GM12878 (cell line): ENCODE measurements at regions not wholly inside any gene's neighbourhood (a gene's known extent, or its start where the extent isn't known, plus 50 kb on each side); places are given as distances from the start of the nearest gene placed in this dataset.

Experiments used
- ATAC-seq: fragments of 200-7000 bp; cut with Tn5 transposase; 3 replicates; pipeline ENCODE4 v1.9.1; 2020; ENCODE audit warnings: mild to moderate bottlenecking, moderate library complexity
- BruUV-seq: library from RNA; stranded (reverse); fragments of 400-500 nt; replicated peaks from 2 replicates; lab custom pipeline; 2021; lab: Mats Ljungman, UMichigan
- CTCF ChIA-PET: fragments of 300-600 bp; sonication (Branson Sonifier 250); formaldehyde crosslinking; extraction: SDS; loops from one replicate; lab custom pipeline; 2021; ENCODE audit warnings: inconsistent platforms; lab: Yijun Ruan, JAX
- POLR2A ChIA-PET: fragments of 350-600 bp; formaldehyde crosslinking; extraction: SDS; loops from one replicate; lab custom pipeline; 2021; ENCODE audit warnings: inconsistent platforms; lab: Charles Lee
- RAD21 ChIA-PET: fragments of 300-600 bp; sonication (Branson Sonifier 250); formaldehyde crosslinking; loops from one replicate; lab custom pipeline; 2023; ENCODE audit warnings: antibody characterized with exemption; ENCODE audit not compliant: unreplicated experiment; lab: Charles Lee
- SMC1A ChIA-PET: fragments of 300-600 bp; sonication (Branson Sonifier 250); formaldehyde crosslinking; loops from one replicate; lab custom pipeline; 2023; ENCODE audit not compliant: unreplicated experiment, uncharacterized antibody; lab: Charles Lee
- DNase-seq: peaks from one replicate; pipeline ENCODE4 v3.0.0-alpha.2; 2011; ENCODE audit warnings: low read depth, low spot score
- FAIRE-seq: peaks from 3 replicates; lab custom pipeline; 2011; peaks lifted over from hg19 to GRCh38; lab: Jason Lieb, UNC
- H2AFZ ChIP-seq: 2 replicates; pipeline ENCODE4 v1.6.0; 2011; ENCODE audit warnings: low read depth, low read length, control low read depth; ENCODE audit not compliant: control insufficient read depth
- H3K27ac ChIP-seq: 2 replicates; pipeline ENCODE4 v1.5.1; 2011; ENCODE audit warnings: control low read depth; ENCODE audit not compliant: control insufficient read depth, insufficient read depth
- H3K27me3 ChIP-seq, 2 experiments: replicated peaks in 1 of 2; 2 replicates each; pipeline versions ENCODE4 v1.6.0 to v1.6.1; 2011; ENCODE audit warnings: low read length in 1 of 2; ENCODE audit not compliant: control insufficient read depth in 2 of 2, insufficient read depth in 2 of 2
- H3K36me3 ChIP-seq, 2 experiments: 2 replicates each; pipeline ENCODE4 v1.5.1; 2011; ENCODE audit warnings: low read length in 1 of 2; ENCODE audit not compliant: control insufficient read depth in 2 of 2, insufficient read depth in 2 of 2
- H3K4me1 ChIP-seq: 2 replicates; pipeline ENCODE4 v1.6.1; 2011; ENCODE audit warnings: mild to moderate bottlenecking, low read length, moderate library complexity, mixed read lengths; ENCODE audit not compliant: control insufficient read depth, insufficient read depth
- H3K4me2 ChIP-seq: 2 replicates; pipeline ENCODE4 v1.6.0; 2011; ENCODE audit warnings: control low read depth; ENCODE audit not compliant: control insufficient read depth, insufficient read depth
- H3K4me3 ChIP-seq: fragments of 200-600 bp; sonication (generic); 2 replicates; pipeline ENCODE4 v1.5.1; 2016
- H3K79me2 ChIP-seq: 2 replicates; pipeline ENCODE4 v1.6.0; 2011; ENCODE audit warnings: low read length; ENCODE audit not compliant: control insufficient read depth, insufficient read depth
- H3K9ac ChIP-seq: 2 replicates; pipeline ENCODE4 v1.8.0; 2011; ENCODE audit warnings: low read length, control low read depth, mixed read lengths; ENCODE audit not compliant: control insufficient read depth, insufficient read depth
- H3K9me3 ChIP-seq: replicated peaks from 3 replicates; pipeline ENCODE4 v1.5.1; 2011; ENCODE audit warnings: mild to moderate bottlenecking, low read length; ENCODE audit not compliant: control insufficient read depth, insufficient read depth
- H4K20me1 ChIP-seq: 2 replicates; pipeline ENCODE4 v1.6.0; 2011; ENCODE audit not compliant: control insufficient read depth, insufficient read depth
- EED ChIP-seq: sonication (generic); IDR thresholded peaks from 2 replicates; pipeline ENCODE4 v1.6.1; 2016; ENCODE audit warnings: antibody characterized with exemption, low read depth
- EP300 ChIP-seq, 2 experiments: fragments of 150-350 bp in 1 of 2; IDR thresholded peaks; 2 replicates each; pipeline ENCODE4 v1.6.1; 2011 to 2012; ENCODE audit warnings: low read depth in 2 of 2, low read length in 2 of 2, borderline replicate concordance in 1 of 2, improper control_type of control experiment in 1 of 2, inconsistent platforms in 1 of 2; ENCODE audit not compliant: control insufficient read depth in 1 of 2
- JUNB ChIP-seq: IDR thresholded peaks from 2 replicates; pipeline ENCODE4 v1.6.1; 2016; ENCODE audit warnings: antibody characterized with exemption, mild to moderate bottlenecking
- LARP7 ChIP-seq: fragments of 450-650 bp; IDR thresholded peaks from 2 replicates; pipeline ENCODE4 v1.6.1; 2017; ENCODE audit warnings: mild to moderate bottlenecking
- MEF2B ChIP-seq: fragments of 450-650 bp; IDR thresholded peaks from 2 replicates; pipeline ENCODE4 v1.6.1; 2018; ENCODE audit warnings: mild to moderate bottlenecking, moderate library complexity; ENCODE audit not compliant: partially characterized antibody, poor library complexity, severe bottlenecking
- NFYB ChIP-seq: IDR thresholded peaks from 2 replicates; pipeline ENCODE4 v1.6.1; 2011; ENCODE audit warnings: low read depth, mild to moderate bottlenecking, low read length, improper control_type of control experiment, moderate library complexity; ENCODE audit not compliant: insufficient read depth
- NR2F1 ChIP-seq: fragments of 450-650 bp; conservative IDR thresholded peaks from 2 replicates; pipeline ENCODE4 v1.6.1; 2017; ENCODE audit warnings: mild to moderate bottlenecking
- PKNOX1 ChIP-seq: fragments of 450-650 bp; IDR thresholded peaks from 2 replicates; pipeline ENCODE4 v1.6.1; 2016; ENCODE audit warnings: mild to moderate bottlenecking
- RAD21 ChIP-seq: IDR thresholded peaks from 2 replicates; pipeline ENCODE4 v1.6.1; 2011; ENCODE audit warnings: mild to moderate bottlenecking, low read depth, low read length, moderate library complexity; ENCODE audit not compliant: insufficient read depth
- SPI1 ChIP-seq: IDR thresholded peaks from 2 replicates; pipeline ENCODE4 v1.6.1; 2011; ENCODE audit warnings: low read depth, mild to moderate bottlenecking, low read length, moderate library complexity, borderline replicate concordance; ENCODE audit not compliant: insufficient read depth
- TAF1 ChIP-seq: IDR thresholded peaks from 2 replicates; pipeline ENCODE4 v1.6.1; 2011; ENCODE audit warnings: mild to moderate bottlenecking, low read depth, low read length, borderline replicate concordance
- ZBTB40 ChIP-seq: fragments of 450-650 bp; IDR thresholded peaks from 2 replicates; pipeline ENCODE4 v1.6.1; 2016; ENCODE audit warnings: mild to moderate bottlenecking, moderate library complexity, borderline replicate concordance
- ZNF384 ChIP-seq: IDR thresholded peaks from 2 replicates; pipeline ENCODE4 v1.6.1; 2012; ENCODE audit warnings: low read depth, mild to moderate bottlenecking, low read length, improper control_type of control experiment, borderline replicate concordance
- WGBS: methylation state at CpG from one replicate; pipeline ENCODE4 v1.1.6; 2016; ENCODE audit warnings: low lambda C conversion rate; ENCODE audit not compliant: insufficient replicate concordance, insufficient coverage; ENCODE audit errors: missing lambda C conversion rate; 5-methylcytosine and 5-hydroxymethylcytosine counted together
- in situ Hi-C: fragments of 300-500 bp; cut with MboI; formaldehyde crosslinking; loops from 9 replicates; pipeline ENCODE4 v1.14.3; 2018; ENCODE audit warnings: mixed read lengths
- intact Hi-C: fragments of 100-400 bp; cut with micrococcal nuclease; formaldehyde crosslinking; loops from one replicate; pipeline ENCODE4 v1.14.2; 2022; ENCODE audit not compliant: unreplicated experiment
- TF ChIP-seq, protein P1 (sequence below): fragments of 450-650 bp; IDR thresholded peaks from 2 replicates; pipeline ENCODE4 v1.6.1; 2017; ENCODE audit warnings: mild to moderate bottlenecking, low read depth, inconsistent platforms; ENCODE audit not compliant: poor library complexity, severe bottlenecking

- TF ChIP-seq PKNOX1: peak; percentile 8; the same call in 1 of the 2 replicates
- TF ChIP-seq SPI1: peak; percentile 64; the same call in 1 of the 2 replicates
- TF ChIP-seq EP300 (IDR thresholded peaks at IDR 0.05; ENCODE audit: borderline replicate concordance in 1 of 2, control insufficient read depth in 1 of 2, low read depth in 2 of 2, low read length in 2 of 2): peak in 1 of 2 experiments; percentile 47; a peak in 1 of 4 replicates
- TF ChIP-seq, all 136 proteins: peak for 8
These were observed 81.3 kb upstream of the KLF6 start (continued) for GRCh38 chr10:3866332-3866731.

DNA sequence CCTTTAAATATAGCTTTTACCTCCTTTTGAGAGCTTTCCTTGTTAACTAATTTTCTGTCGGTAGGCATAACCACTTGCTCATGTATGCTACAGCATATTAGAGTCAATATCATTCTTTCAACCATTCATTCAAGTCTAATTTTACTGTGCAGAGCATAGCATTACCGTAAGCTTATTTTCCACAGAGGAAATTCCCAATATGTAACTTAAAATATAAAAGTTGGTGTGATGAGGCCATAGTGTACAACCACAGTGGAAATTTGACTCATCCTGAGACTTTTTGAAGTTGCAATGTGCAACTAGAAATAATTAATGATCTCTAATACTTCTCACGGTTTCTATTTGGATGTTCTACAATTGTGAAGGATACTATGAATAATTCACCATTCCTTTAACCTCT lies 80.6 kb upstream of the KLF6 start:
- FAIRE-seq: no peak
- ATAC-seq: peak; percentile 72
- in situ Hi-C loops: no loop called here
- no TSS peak for BruUV-seq
- ChIA-PET SMC1A (interaction anchor here (0.7 to 13.6 kb wide), 18 partner anchors 10 to 87 kb away, joined by 3 to 295 read pairs (median 5); no protein-coding TSS in a partner anchor), POLR2A (interaction anchor here (0.7 to 3.1 kb wide), 12 partner anchors 10 to 82 kb away, joined by 3 to 30 read pairs (median 4); partner anchors contain the start of gene KLF6), RAD21 (interaction anchor here (0.8 to 3.3 kb wide), 18 partner anchors 8 to 147 kb away, joined by 3 to 52 read pairs (median 5); partner anchors contain the start of gene KLF6), CTCF (interaction anchor here (0.8 to 2.6 kb wide), 11 partner anchors 9 to 84 kb away, joined by 3 to 17 read pairs (median 4); no protein-coding TSS in a partner anchor)
- 12% methylated on average over 3 of the region's 3 CpGs for WGBS
- H2AFZ ChIP-seq: peak overlapping the region; percentile 42; the same call in 1 of the 2 replicates
- no peak overlapping the region for H3K4me3 ChIP-seq
- H3K4me2 ChIP-seq: peak overlapping the region; percentile 57; the same call in 1 of the 2 replicates
- H3K27ac ChIP-seq: no peak overlapping the region
- no peaks in the 10 kb centered on the region for H3K36me3 ChIP-seq
- no peaks in the 10 kb centered on the region for H3K79me2 ChIP-seq
- intact Hi-C loops: no loop called here
- no peaks in the 10 kb centered on the region; the same call in 2 of the 3 replicates for H3K9me3 ChIP-seq
- H4K20me1 ChIP-seq: no peaks in the 10 kb centered on the region
- no peak for DNase-seq
- peaks cover 35% of the 10 kb centered on the region for H3K4me1 ChIP-seq
- no peaks in the 10 kb centered on the region for H3K27me3 ChIP-seq
- no peak overlapping the region for H3K9ac ChIP-seq
- TF ChIP-seq RAD21 (no peak), ZBTB40 (no peak), ZNF384 (no peak), NFYB (no peak), SPI1 (no peak), NR2F1 (peak; percentile 69; the same call in 1 of the 2 replicates), MEF2B (peak; percentile 80), JUNB (peak; percentile 78), LARP7 (no peak), EED (peak; percentile 63; the same call in 1 of the 2 replicates), TAF1 (no peak)
- TF ChIP-seq, protein P1, sequence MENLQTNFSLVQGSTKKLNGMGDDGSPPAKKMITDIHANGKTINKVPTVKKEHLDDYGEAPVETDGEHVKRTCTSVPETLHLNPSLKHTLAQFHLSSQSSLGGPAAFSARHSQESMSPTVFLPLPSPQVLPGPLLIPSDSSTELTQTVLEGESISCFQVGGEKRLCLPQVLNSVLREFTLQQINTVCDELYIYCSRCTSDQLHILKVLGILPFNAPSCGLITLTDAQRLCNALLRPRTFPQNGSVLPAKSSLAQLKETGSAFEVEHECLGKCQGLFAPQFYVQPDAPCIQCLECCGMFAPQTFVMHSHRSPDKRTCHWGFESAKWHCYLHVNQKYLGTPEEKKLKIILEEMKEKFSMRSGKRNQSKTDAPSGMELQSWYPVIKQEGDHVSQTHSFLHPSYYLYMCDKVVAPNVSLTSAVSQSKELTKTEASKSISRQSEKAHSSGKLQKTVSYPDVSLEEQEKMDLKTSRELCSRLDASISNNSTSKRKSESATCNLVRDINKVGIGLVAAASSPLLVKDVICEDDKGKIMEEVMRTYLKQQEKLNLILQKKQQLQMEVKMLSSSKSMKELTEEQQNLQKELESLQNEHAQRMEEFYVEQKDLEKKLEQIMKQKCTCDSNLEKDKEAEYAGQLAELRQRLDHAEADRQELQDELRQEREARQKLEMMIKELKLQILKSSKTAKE: no peak
